ENCODE measurements at regions not wholly inside any gene's neighbourhood (a gene's known extent, or its start where the extent isn't known, plus 50 kb on each side); places are given as distances from the start of the nearest gene placed in this dataset.

DNA sequence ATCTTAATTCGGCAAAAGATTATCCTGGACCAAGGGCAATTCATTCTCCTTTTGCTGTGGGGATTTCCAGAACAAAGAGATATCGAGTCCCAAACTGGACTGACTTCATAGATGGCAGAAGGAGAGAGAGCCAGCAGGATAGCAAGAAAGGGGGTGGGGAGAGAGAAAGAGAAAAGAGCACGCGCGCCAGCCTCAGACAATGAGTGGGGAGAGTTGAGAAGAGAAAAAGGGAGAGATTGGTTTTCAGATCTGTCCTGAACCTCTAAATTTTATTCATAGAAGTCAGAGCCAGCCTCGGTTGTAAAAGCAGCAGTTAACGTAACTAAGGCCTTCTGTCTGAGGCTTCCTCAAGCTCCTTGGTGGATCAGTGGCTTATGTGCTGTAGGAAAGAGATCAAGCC is 55.3 kb upstream of the ALDH1B1 start:
- TF ChIP-seq CTCF (IDR thresholded peaks at IDR 0.05) (no peak), POLR2AphosphoS5 (IDR thresholded peaks at IDR 0.05; ENCODE audit: low read depth, low read length) (no peak), REST (IDR thresholded peaks at IDR 0.05; ENCODE audit: insufficient read depth in 1 of 2, low read depth in 2 of 2, low read length in 1 of 2) (no peak), TCF7L2 (IDR thresholded peaks at IDR 0.05; ENCODE audit: low read depth, low read length) (no peak)
